22Rv1 (cell line): ENCODE measurements at regions not wholly inside any gene's neighbourhood (a gene's known extent, or its start where the extent isn't known, plus 50 kb on each side); places are given as distances from the start of the nearest gene placed in this dataset.
"Not testable (repeated sequence)": the region's sequence is repeated elsewhere in the genome, so short reads cannot be mapped to it uniquely, and the experiment has no call there.

Experiments used
- ZFX ChIP-seq: fragments of 450-650 bp; IDR thresholded peaks from 2 replicates; pipeline ENCODE4 v1.6.1; 2017; ENCODE audit warnings: antibody characterized with exemption, borderline replicate concordance
- TF ChIP-seq, protein P1 (sequence below): fragments of 450-650 bp; IDR thresholded peaks from 2 replicates; pipeline ENCODE4 v1.5.1; 2017; ENCODE audit warnings: mild to moderate bottlenecking

DNA sequence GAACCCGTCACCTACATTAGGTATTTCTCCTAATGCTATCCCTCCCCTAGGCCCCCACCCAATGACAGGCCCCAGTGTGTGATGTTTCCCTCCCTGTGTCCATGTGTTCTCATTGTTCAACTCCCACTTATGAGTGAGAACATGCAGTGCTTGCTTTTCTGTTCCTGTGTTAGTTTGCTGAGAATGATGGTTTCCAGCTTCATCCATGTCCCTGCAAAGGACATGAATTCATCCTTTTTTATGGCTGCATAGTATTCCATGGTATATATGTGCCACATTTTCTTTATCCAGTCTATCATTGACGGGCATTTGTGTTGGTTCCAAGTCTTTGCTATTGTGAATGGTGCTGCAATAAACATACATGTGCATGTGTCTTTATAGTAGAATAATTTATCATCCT, 163.2 kb upstream of the LMO3 start:
- TF ChIP-seq, protein P1, sequence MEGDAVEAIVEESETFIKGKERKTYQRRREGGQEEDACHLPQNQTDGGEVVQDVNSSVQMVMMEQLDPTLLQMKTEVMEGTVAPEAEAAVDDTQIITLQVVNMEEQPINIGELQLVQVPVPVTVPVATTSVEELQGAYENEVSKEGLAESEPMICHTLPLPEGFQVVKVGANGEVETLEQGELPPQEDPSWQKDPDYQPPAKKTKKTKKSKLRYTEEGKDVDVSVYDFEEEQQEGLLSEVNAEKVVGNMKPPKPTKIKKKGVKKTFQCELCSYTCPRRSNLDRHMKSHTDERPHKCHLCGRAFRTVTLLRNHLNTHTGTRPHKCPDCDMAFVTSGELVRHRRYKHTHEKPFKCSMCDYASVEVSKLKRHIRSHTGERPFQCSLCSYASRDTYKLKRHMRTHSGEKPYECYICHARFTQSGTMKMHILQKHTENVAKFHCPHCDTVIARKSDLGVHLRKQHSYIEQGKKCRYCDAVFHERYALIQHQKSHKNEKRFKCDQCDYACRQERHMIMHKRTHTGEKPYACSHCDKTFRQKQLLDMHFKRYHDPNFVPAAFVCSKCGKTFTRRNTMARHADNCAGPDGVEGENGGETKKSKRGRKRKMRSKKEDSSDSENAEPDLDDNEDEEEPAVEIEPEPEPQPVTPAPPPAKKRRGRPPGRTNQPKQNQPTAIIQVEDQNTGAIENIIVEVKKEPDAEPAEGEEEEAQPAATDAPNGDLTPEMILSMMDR = not testable (repeated sequence)
- not testable (repeated sequence) for TF ChIP-seq ZFX
